Activated CD4-positive, alpha-beta T cell treated with anti-CD3 and anti-CD28 coated beads, Interleukin-2, amount 50 U/mL, for 24 hours (primary cell): ENCODE measurements at regions not wholly inside any gene's neighbourhood (a gene's known extent, or its start where the extent isn't known, plus 50 kb on each side); places are given as distances from the start of the nearest gene placed in this dataset.

Experiments used
- DNase-seq, 2 donors: peaks; one replicate each; pipeline ENCODE4 v3.0.0-alpha.2; 2020; ENCODE audit warnings: low read depth in 1 of 2, low spot score in 1 of 2

DNA sequence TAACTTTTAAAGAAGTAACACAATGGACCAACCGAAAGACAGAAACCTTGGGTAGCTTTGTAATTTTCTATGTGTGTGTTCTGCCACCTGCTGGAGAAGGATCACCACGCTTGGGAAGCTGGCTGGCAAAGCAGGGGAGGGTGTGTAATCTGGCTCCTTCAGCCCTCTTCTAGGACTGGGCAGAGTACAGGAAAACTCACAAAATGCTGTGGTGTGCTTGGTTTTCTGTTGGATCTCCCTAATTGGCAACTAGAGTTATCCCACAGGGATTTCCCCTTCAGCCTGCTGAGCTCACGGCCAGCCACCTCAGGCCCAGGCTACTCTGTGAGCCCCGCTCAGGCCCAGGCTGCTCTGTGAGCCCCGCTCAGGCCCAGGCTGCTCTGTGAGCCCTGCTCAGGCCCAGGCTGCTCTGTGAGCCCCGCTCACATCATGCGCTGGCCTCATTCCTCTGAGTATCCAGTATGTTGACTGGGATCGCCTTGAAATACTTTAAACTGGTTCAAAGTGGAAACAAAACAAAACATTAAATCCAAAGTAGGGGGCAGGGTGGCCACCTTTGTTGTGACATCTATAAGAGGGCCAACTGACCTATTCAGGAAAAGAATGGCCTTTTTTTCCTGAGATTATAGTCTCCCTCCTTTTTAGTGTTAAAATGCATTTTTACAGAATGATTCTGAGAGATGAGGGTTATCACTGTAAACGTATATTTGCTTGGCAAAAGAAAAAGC, 52.0 kb upstream of the RNU6-8 start:
- DNase-seq: peak; percentile 10 to 27

DNA sequence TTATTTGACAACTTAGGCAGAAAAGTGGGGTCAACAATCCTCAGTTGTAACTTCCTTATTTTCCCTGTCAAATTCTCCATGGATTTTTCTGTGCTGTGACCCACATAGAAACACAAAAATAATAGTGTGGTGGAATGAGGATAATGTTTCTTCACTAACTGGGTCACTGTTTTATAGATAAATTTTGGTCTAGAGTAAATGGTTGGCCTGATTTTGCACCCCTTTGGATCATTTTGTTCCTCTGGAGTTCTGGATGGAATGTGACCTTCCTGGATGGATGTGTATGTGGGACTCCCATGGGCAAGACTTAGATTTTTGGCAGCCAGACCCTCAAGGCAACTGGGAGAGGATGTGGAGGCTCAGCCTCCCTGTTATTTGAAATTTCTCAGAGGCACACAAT, 52.7 kb upstream of the RNU6-8 start:
- DNase-seq: no peak

DNA sequence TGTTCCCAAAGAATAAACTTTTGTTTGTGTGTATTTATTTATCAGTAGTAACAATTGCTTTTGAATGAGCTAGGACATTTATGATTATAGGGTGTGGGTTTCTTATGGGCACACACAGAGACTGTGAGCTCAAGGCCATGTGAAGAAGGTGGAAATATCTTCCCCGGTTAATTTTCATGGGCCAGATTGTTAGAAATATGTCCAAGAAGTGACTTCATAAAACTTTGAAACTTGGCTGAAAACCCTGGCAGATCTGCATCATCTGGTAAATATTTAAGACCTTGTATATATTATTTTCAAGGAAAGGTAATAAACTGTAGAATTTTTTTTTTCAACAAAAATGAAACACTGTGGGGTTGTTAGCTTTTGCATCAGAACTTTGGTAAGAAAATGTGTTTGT, 53.5 kb upstream of the RNU6-8 start:
- no peak for DNase-seq

DNA sequence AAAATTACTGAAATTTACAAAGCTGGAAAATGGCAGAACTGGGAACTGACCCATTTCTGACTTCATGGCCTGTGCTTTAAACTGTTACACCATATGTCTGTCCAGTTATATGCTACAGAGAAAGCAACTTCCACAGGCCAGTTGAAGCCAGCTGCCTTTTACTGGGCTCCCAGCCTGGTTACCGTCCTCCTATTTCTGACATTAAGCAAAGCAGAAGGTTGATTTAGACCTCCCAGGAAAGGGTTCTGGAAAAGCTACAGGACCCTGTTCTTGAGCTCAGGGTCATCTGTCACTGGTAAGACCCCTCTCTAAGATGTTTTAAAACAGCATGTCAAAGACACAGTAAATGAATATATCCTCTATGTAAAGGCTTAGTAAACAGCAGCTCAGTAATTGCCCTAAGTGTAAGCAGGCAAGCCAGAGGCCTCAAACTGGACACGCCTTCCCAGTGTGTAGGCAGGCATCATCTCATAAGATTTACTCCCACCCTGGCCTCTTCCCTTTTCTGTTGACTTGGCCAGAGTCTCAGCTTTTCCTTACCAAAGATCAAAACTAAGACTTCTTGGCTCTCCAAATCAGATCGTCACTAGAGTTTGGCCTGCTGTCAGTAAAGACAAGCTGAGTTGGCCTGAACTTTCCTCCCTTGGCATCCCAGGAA, 55.4 kb upstream of the RNU6-8 start:
- no peak for DNase-seq

DNA sequence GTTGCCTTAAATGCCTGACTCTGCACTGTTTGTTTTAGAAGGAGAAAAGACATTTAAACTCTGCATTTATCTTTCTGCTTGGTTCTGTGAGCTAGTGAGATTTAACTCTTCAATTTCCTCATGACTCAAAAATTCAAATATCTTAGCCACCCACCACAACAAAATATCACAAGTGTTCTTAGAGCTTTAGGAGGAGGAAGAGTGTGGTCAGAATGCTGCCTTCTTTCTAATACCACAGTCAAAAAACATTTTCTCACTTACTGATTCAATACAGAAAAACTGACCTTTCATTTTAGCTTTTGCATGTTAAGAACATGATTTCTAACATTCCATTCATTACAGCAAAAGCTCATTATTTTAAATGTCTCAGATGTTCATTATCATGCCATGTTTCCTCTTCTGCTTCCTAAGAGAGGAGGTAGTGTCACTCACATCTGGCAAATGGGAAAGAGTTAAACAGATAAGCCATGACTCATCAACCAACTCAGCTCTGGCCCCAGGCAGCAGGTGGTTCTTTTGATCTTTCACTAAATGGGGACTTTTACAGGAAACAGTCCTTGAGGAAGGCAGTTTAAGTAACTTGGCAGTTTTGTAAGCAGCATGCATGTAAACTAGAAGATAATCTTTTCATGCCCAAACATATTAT, 56.4 kb upstream of the RNU6-8 start:
- DNase-seq: no peak

DNA sequence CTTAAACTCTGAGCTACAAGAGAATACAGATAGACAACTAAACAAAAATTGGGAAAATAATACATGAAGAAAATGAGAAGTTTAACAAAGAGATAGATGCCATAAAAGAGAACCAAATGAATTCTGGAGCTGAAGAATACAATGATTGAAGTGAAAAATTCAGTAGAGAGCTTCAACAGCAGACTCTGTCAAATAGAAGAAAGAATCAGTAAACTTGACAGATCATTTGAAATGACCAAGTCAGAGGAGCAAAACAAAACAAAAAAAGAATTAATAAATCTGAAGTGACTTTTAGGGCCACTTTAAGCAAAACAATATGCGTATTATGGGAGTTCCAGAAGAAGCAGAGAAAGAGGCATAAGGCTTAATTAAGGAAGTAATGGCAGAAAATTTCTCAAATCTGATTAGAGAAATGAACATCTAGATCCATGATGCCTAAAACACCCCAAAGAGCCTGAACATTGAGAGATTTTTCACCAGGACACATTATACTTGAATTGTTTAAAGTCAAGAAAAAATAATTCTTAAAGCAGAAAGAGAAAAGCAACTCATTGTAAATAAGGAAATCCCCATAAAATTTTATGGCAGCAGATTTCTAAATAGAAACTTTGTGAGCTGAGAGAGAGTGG, 61.0 kb upstream of the RNU6-8 start:
- no peak for DNase-seq

DNA sequence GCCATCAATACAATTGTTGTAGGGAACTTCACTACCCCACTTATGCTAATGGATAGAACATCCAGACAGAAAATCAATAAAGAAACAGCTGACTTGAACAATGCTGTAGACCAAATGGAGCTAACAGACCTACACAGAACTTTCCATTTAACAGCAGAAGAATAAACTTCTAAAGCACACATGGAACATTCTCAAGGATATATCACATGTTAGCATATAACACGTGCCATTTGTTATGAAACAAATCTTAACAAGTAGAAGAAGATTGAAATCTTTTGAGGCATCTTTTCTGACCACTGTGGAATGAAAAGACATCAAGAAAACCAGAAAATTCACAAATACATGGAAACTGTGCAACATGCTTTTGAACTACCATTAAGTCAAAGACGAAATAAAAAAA, 62.5 kb upstream of the RNU6-8 start:
- no peak for DNase-seq

DNA sequence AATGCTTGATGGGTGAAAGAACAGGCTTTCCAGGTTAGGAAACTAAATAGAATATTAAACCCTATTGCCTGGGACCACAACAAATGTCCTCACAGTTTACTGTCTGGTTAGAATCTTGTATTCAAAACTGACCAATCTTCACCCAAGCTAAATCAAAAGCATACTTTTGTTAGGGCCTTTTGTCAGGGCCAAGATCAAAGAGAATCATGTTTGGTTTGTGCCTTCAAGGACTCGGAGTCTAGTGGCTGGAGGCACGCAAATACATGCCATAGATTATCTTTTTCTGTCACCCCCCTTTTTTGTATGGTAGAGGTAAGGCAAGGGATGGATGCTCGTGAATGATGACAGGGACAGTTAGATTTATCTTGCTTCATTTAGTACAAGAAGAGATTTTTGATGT, 51.1 kb upstream of the AKAP6 start:
- no peak for DNase-seq
